Caco-2 (cell line): ENCODE measurements at regions not wholly inside any gene's neighbourhood (a gene's known extent, or its start where the extent isn't known, plus 50 kb on each side); places are given as distances from the start of the nearest gene placed in this dataset.

ENCODE experiments used
- BruUV-seq: library from RNA; stranded (reverse); fragments of 400-500 nt; replicated peaks from 2 replicates; lab custom pipeline; 2021; lab: Mats Ljungman, UMichigan
- CTCF ChIA-PET: fragments of 300-600 bp; sonication (Branson Sonifier 250); formaldehyde crosslinking; loops from one replicate; lab custom pipeline; 2022; ENCODE audit warnings: antibody characterized with exemption; lab: Charles Lee
- POLR2A ChIA-PET: fragments of 300-600 bp; sonication (Branson Sonifier 250); formaldehyde crosslinking; loops from one replicate; lab custom pipeline; 2022; ENCODE audit warnings: antibody characterized with exemption; lab: Charles Lee
- DNase-seq, 2 experiments: peaks; one replicate each; pipeline versions ENCODE4 v3.0.0 to v3.0.0-alpha.2; 2020 to 2022
- H3K27me3 ChIP-seq: replicated peaks from 2 replicates; pipeline ENCODE4 v1.6.0; 2011; ENCODE audit warnings: low read length; ENCODE audit not compliant: control insufficient read depth, insufficient read depth
- H3K36me3 ChIP-seq: 2 replicates; pipeline ENCODE4 v1.5.1; 2011; ENCODE audit warnings: low read length; ENCODE audit not compliant: control insufficient read depth, insufficient read depth
- H3K4me1 ChIP-seq: fragments of 250-450 bp; sonication (Bioruptor Pico); 2 replicates; pipeline ENCODE4 v1.5.1; 2020; ENCODE audit warnings: mild to moderate bottlenecking
- H3K4me3 ChIP-seq: 2 replicates; pipeline ENCODE4 v1.5.1; 2011; ENCODE audit warnings: low read depth, mild to moderate bottlenecking, control low read depth, low read length
- H3K9me3 ChIP-seq: fragments of 250-450 bp; sonication (Bioruptor Pico); 2 replicates; pipeline ENCODE4 v1.5.1; 2020; ENCODE audit warnings: mild to moderate bottlenecking, moderate library complexity
- H3K27ac Mint-ChIP-seq: one replicate; pipeline ENCODE4 v1.8.0; 2022; ENCODE audit warnings: mixed read lengths; ENCODE audit not compliant: unreplicated experiment
- H3K27me3 Mint-ChIP-seq: one replicate; pipeline ENCODE4 v1.8.0; 2022; ENCODE audit warnings: mixed read lengths; ENCODE audit not compliant: insufficient read depth, unreplicated experiment
- H3K36me3 Mint-ChIP-seq: one replicate; pipeline ENCODE4 v1.8.0; 2022; ENCODE audit warnings: mild to moderate bottlenecking, mixed read lengths; ENCODE audit not compliant: insufficient read depth, unreplicated experiment
- H3K4me1 Mint-ChIP-seq: one replicate; pipeline ENCODE4 v1.8.0; 2022; ENCODE audit warnings: low read depth, mixed read lengths; ENCODE audit not compliant: unreplicated experiment
- H3K4me3 Mint-ChIP-seq: one replicate; pipeline ENCODE4 v1.8.0; 2022; ENCODE audit warnings: mild to moderate bottlenecking, moderate library complexity, mixed read lengths; ENCODE audit not compliant: unreplicated experiment
- H3K9me3 Mint-ChIP-seq: one replicate; pipeline ENCODE4 v1.8.0; 2022; ENCODE audit warnings: mixed read lengths; ENCODE audit not compliant: unreplicated experiment
- CTCF ChIP-seq, 2 experiments: fragments of 200-600 bp in 1 of 2; IDR thresholded peaks; 1 replicate in 1 of 2; 2 replicates in 1 of 2; pipeline versions ENCODE4 v1.5.1 to v1.8.0; 2011 to 2022; ENCODE audit warnings: antibody characterized with exemption in 1 of 2, control low read depth in 1 of 2, inconsistent platforms in 1 of 2, low read depth in 1 of 2, low read length in 1 of 2, mild to moderate bottlenecking in 1 of 2, moderate library complexity in 1 of 2; ENCODE audit not compliant: insufficient read depth in 1 of 2, severe bottlenecking in 1 of 2, unreplicated experiment in 1 of 2
- intact Hi-C: fragments of 100-400 bp; cut with micrococcal nuclease; formaldehyde crosslinking; loops from one replicate; pipeline ENCODE4 v1.10.0; 2022; ENCODE audit not compliant: unreplicated experiment

- intact Hi-C loops = no loop called here
- H3K27ac Mint-ChIP-seq = no peak overlapping the region
- POLR2A ChIA-PET = no interaction called here
Measured at GRCh38 chr7:25970911-25971310, 181.1 kb upstream of the NFE2L3 start.

GRCh38 chr7:25976630-25977029, 175.4 kb upstream of the NFE2L3 start:
- peaks cover 3% of the 10 kb centered on the region for H3K27me3 Mint-ChIP-seq
- H3K27ac Mint-ChIP-seq = no peak overlapping the region
- Histone ChIP-seq H3K4me3 (no peak overlapping the region), H3K9me3 (peaks cover 5% of the 10 kb centered on the region; the same call in 1 of the 2 replicates), H3K36me3 (no peaks in the 10 kb centered on the region), H3K4me1 (no peaks in the 10 kb centered on the region), H3K27me3 (no peaks in the 10 kb centered on the region)
- H3K4me3 Mint-ChIP-seq = no peak overlapping the region
- ChIA-PET CTCF (no interaction called here), POLR2A (no interaction called here)
- H3K36me3 Mint-ChIP-seq = no peaks in the 10 kb centered on the region
- H3K4me1 Mint-ChIP-seq = no peaks in the 10 kb centered on the region
- BruUV-seq = no TSS peak
- H3K9me3 Mint-ChIP-seq = peaks cover 5% of the 10 kb centered on the region
- no peak for DNase-seq
- intact Hi-C loops = no loop called here
- no peak for TF ChIP-seq CTCF (IDR thresholded peaks at IDR 0.05; ENCODE audit: insufficient read depth in 1 of 2, low read depth in 1 of 2, low read length in 1 of 2, severe bottlenecking in 1 of 2, unreplicated experiment in 1 of 2)

More at GRCh38 chr7:25970911-25971310, 181.1 kb upstream of the NFE2L3 start:
- Mint-ChIP-seq H3K36me3 (no peaks in the 10 kb centered on the region), H3K27me3 (peaks cover 3% of the 10 kb centered on the region), H3K9me3 (no peaks in the 10 kb centered on the region), H3K4me1 (no peaks in the 10 kb centered on the region), H3K4me3 (no peak overlapping the region)
- no peaks in the 10 kb centered on the region for H3K9me3 ChIP-seq
- H3K4me3 ChIP-seq = no peak overlapping the region
- no peak for TF ChIP-seq CTCF (IDR thresholded peaks at IDR 0.05; ENCODE audit: insufficient read depth in 1 of 2, low read depth in 1 of 2, low read length in 1 of 2, severe bottlenecking in 1 of 2, unreplicated experiment in 1 of 2)
- no peaks in the 10 kb centered on the region for H3K27me3 ChIP-seq
- CTCF ChIA-PET = no interaction called here
- H3K36me3 ChIP-seq = no peaks in the 10 kb centered on the region
- peaks cover 4% of the 10 kb centered on the region; the same call in 1 of the 2 replicates for H3K4me1 ChIP-seq
- BruUV-seq = no TSS peak
- DNase-seq = no peak

GRCh38 chr7:25978466-25978865, 173.5 kb upstream of the NFE2L3 start:
- Mint-ChIP-seq H3K36me3 (no peaks in the 10 kb centered on the region), H3K27ac (no peak overlapping the region), H3K4me3 (no peak overlapping the region), H3K4me1 (no peaks in the 10 kb centered on the region), H3K9me3 (peaks cover 5% of the 10 kb centered on the region), H3K27me3 (no peaks in the 10 kb centered on the region)
- no peak for DNase-seq
- Histone ChIP-seq H3K9me3 (peaks cover 5% of the 10 kb centered on the region; the same call in 1 of the 2 replicates), H3K4me1 (no peaks in the 10 kb centered on the region), H3K27me3 (no peaks in the 10 kb centered on the region), H3K4me3 (no peak overlapping the region), H3K36me3 (no peaks in the 10 kb centered on the region)
- TF ChIP-seq CTCF (IDR thresholded peaks at IDR 0.05; ENCODE audit: insufficient read depth in 1 of 2, low read depth in 1 of 2, low read length in 1 of 2, severe bottlenecking in 1 of 2, unreplicated experiment in 1 of 2) = no peak
- intact Hi-C loops = no loop called here
- ChIA-PET POLR2A (no interaction called here), CTCF (no interaction called here)
- no TSS peak for BruUV-seq
